ENCODE measurements at regions not wholly inside any gene's neighbourhood (a gene's known extent, or its start where the extent isn't known, plus 50 kb on each side); places are given as distances from the start of the nearest gene placed in this dataset.

DNA sequence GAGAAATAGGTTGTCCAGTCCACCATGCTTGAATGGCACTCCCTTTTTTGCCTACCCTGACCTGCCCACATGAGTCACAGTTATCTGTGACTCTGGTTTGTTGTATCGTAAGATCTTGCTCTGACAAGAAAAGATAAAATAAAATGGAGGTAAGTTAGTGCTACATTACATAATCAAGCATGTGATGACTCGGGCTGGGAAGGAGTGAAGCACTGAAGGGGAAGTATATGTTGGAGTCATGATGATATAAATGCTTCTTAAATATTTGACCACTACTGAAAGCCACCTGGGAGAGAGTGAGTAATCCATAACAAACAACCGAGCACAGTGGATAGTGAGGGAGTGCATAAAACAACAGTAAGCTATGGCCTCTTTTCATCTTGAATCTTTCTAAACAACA is 124.4 kb downstream of the SHOX2 start:
- H3K4me3 ChIP-seq (ENCODE audit: low read length), result no peak overlapping the region
- no peak for DNase-seq (ENCODE audit: low read depth)
- TF ChIP-seq, protein P1, sequence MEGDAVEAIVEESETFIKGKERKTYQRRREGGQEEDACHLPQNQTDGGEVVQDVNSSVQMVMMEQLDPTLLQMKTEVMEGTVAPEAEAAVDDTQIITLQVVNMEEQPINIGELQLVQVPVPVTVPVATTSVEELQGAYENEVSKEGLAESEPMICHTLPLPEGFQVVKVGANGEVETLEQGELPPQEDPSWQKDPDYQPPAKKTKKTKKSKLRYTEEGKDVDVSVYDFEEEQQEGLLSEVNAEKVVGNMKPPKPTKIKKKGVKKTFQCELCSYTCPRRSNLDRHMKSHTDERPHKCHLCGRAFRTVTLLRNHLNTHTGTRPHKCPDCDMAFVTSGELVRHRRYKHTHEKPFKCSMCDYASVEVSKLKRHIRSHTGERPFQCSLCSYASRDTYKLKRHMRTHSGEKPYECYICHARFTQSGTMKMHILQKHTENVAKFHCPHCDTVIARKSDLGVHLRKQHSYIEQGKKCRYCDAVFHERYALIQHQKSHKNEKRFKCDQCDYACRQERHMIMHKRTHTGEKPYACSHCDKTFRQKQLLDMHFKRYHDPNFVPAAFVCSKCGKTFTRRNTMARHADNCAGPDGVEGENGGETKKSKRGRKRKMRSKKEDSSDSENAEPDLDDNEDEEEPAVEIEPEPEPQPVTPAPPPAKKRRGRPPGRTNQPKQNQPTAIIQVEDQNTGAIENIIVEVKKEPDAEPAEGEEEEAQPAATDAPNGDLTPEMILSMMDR (conservative IDR thresholded peaks at IDR 0.05; ENCODE audit: low read length), result no peak

DNA sequence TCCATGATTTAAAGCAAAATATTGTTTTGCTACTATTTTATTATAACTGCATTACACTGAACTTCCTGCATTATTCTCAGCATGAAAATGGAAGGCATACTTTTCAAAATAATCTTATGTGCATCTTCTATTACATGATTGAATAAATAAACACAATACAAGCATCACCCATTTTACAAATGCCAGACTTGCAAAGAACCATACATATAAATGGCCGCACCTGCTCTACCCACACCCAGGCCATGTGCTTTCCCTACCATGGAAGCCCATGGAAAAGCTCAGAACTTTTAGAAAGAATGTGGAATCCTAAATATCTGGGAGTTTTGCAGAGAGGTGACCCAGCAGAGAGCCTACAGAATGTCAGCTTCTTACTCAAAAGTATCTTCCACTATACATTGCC is 127.2 kb downstream of the SHOX2 start:
- DNase-seq (ENCODE audit: low read depth), result no peak
- TF ChIP-seq, protein P1 (conservative IDR thresholded peaks at IDR 0.05; ENCODE audit: low read length), result no peak
- H3K4me3 ChIP-seq (ENCODE audit: low read length), result no peak overlapping the region

DNA sequence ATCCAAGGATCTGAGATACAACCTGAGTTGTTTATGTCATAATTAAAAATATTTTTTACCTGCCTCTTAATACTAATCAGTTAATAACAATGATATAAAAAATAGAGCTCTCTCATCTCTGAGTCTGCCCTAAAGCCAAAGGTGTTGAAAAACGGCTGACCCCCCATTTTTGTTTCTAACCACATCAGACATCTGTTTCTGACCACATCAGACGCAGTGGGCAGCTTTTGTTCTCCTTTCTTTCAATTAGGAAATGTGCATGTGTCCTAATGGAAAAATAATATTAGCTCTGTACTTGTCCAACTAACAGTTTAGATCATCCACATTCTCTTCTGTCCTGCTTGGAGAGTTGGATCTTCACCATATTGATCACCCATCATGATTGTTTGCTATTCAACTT is 144.6 kb downstream of the SHOX2 start:
- DNase-seq (ENCODE audit: low read depth), result no peak
- TF ChIP-seq, protein P1 (conservative IDR thresholded peaks at IDR 0.05; ENCODE audit: low read length), result no peak
- H3K4me3 ChIP-seq (ENCODE audit: low read length), result no peak overlapping the region

DNA sequence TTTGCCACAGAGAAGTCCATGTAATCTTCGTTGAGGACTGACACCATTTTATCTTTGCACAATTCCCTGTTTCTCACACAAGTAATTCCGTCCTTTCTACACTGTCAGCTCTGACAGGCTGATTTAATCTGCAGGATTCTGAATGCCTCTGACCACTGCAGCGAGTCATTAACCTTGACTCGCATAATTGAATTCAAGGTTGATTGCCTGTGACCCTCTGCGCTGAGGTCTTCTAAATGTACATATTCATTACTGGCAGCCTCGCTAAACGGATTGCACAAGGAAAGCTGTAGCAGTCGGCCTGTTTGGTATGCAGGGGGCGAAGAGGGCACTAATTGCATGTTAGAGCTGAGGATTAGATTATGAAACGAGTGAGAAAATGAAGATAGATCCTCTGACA is 147.8 kb downstream of the SHOX2 start:
- no peak overlapping the region for H3K4me3 ChIP-seq (ENCODE audit: low read length)
- no peak for DNase-seq (ENCODE audit: low read depth)
- TF ChIP-seq, protein P1 (conservative IDR thresholded peaks at IDR 0.05; ENCODE audit: low read length), result no peak

DNA sequence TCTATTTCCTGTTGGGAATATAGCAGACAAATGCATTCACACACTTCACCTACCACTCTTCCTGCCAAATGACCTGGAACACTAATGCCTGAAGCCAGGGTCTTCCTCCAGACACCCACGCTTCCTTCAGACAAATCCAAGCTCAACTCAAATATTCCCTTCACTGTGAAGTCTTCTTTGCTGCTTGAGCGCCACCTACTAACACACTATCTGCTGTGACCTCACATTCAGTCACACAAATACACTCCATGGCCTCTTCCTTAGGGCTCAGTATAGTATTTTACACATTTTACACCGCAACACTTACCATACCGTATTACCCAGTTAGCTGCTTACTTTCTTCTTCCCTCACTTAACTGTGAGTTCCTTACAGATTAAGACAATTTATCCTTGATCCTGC is 149.4 kb downstream of the SHOX2 start:
- TF ChIP-seq, protein P1 (conservative IDR thresholded peaks at IDR 0.05; ENCODE audit: low read length), result no peak
- no peak overlapping the region for H3K4me3 ChIP-seq (ENCODE audit: low read length)
- no peak for DNase-seq (ENCODE audit: low read depth)

DNA sequence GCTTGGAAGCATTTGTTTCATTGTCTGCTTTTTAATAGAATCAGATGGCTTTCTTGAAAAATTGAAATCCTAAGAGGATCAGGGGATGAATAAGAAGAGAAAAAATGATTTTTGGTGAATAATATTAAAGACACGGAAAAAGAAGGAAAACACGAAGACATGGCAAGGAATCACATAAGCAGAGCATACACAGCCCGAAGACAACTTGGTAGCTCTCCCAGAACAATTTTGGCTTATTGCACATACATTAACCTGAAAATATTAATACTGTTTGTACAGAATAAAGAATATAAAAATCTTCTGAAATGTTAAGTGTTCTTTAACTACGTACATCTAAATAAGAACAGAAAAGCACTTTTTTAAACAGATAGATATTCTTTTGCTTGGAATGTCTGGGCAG is 150.0 kb downstream of the SHOX2 start:
- TF ChIP-seq, protein P1 (conservative IDR thresholded peaks at IDR 0.05; ENCODE audit: low read length), result no peak
- no peak for DNase-seq (ENCODE audit: low read depth)
- H3K4me3 ChIP-seq (ENCODE audit: low read length), result no peak overlapping the region

DNA sequence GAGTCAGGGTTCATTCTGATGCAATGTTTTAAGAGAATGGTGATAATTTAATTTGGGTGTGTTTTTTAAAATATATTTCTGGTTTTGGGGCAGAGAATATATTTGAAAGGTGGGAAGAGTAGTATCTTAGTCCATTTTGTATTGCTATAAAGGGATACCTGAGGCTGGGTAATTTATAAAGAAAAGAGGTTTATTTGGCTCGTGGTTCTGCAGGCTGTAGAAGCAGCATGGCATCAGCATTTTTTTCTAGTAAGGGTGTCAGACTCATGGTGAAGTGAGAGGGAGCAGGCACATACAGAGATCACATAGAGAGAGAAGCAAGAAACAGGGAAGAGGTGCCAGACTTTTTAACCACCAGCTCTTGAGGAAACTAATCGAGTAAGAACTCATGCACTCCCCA is 152.7 kb downstream of the SHOX2 start:
- TF ChIP-seq, protein P1 (conservative IDR thresholded peaks at IDR 0.05; ENCODE audit: low read length), result no peak
- H3K4me3 ChIP-seq (ENCODE audit: low read length), result no peak overlapping the region
- no peak for DNase-seq (ENCODE audit: low read depth)
